ENCODE measurements at regions not wholly inside any gene's neighbourhood (a gene's known extent, or its start where the extent isn't known, plus 50 kb on each side); places are given as distances from the start of the nearest gene placed in this dataset.

GRCh38 chr7:94170836-94171235, 166.7 kb upstream of the BET1 start:
- no peak for DNase-seq (ENCODE audit: extremely low spot score)
- intact Hi-C loops (cut with DNase I) = no loop called here
- TF ChIP-seq POLR2A (IDR thresholded peaks at IDR 0.05; ENCODE audit: low read depth) (no peak), EP300 (IDR thresholded peaks at IDR 0.05) (no peak), POLR2AphosphoS5 (IDR thresholded peaks at IDR 0.05) (no peak)
- TF ChIP-seq, protein P1, sequence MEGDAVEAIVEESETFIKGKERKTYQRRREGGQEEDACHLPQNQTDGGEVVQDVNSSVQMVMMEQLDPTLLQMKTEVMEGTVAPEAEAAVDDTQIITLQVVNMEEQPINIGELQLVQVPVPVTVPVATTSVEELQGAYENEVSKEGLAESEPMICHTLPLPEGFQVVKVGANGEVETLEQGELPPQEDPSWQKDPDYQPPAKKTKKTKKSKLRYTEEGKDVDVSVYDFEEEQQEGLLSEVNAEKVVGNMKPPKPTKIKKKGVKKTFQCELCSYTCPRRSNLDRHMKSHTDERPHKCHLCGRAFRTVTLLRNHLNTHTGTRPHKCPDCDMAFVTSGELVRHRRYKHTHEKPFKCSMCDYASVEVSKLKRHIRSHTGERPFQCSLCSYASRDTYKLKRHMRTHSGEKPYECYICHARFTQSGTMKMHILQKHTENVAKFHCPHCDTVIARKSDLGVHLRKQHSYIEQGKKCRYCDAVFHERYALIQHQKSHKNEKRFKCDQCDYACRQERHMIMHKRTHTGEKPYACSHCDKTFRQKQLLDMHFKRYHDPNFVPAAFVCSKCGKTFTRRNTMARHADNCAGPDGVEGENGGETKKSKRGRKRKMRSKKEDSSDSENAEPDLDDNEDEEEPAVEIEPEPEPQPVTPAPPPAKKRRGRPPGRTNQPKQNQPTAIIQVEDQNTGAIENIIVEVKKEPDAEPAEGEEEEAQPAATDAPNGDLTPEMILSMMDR (IDR thresholded peaks at IDR 0.05) = no peak
- H3K4me3 ChIP-seq = no peak overlapping the region
- no peaks in the 10 kb centered on the region for H3K27me3 ChIP-seq
- H3K36me3 ChIP-seq = no peaks in the 10 kb centered on the region
- no peak overlapping the region for H3K27ac ChIP-seq (replicated peaks in 1 of 4)
- H3K4me1 ChIP-seq = no peaks in the 10 kb centered on the region
- no peaks in the 10 kb centered on the region for H3K9me3 ChIP-seq

DNA sequence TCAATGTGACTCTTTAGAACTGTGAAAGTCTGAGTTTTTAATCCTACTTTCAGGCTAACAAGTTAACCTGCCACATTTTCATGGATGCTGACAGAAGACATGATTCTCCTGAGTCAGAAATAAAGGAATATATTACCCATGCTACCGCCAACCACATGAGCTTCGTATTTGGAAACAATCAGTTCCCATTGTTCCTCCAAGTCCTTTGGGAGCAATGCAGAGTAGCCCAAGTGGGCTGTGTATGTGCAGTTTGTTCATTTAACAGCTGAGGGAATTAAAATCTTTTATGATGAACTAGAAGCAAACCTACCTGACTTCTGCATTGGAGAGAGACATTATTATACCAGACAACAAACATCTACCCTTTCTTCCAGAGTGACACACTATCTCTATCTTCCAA, 169.3 kb upstream of the BET1 start:
- Histone ChIP-seq H3K36me3 (no peaks in the 10 kb centered on the region), H3K27ac (replicated peaks in 1 of 4) (no peak overlapping the region), H3K9me3 (no peaks in the 10 kb centered on the region), H3K4me1 (no peaks in the 10 kb centered on the region), H3K27me3 (no peaks in the 10 kb centered on the region), H3K4me3 (no peak overlapping the region)
- DNase-seq (ENCODE audit: extremely low spot score) = no peak
- TF ChIP-seq POLR2A (IDR thresholded peaks at IDR 0.05; ENCODE audit: low read depth) (no peak), EP300 (IDR thresholded peaks at IDR 0.05) (no peak), POLR2AphosphoS5 (IDR thresholded peaks at IDR 0.05) (no peak)
- TF ChIP-seq, protein P1 (IDR thresholded peaks at IDR 0.05) = no peak
- intact Hi-C loops (cut with DNase I) = no loop called here
- 86% methylated on average over 2 of the region's 2 CpGs for WGBS

- whole genome bisulfite sequencing = 87% methylated on average over 5 of the region's 5 CpGs
- Histone ChIP-seq H3K27me3 (no peaks in the 10 kb centered on the region), H3K36me3 (no peaks in the 10 kb centered on the region), H3K4me1 (no peaks in the 10 kb centered on the region), H3K27ac (replicated peaks in 1 of 4) (no peak overlapping the region), H3K9me3 (no peaks in the 10 kb centered on the region), H3K4me3 (no peak overlapping the region)
- TF ChIP-seq, protein P1 (IDR thresholded peaks at IDR 0.05) = no peak
- no peak for TF ChIP-seq POLR2AphosphoS5 (IDR thresholded peaks at IDR 0.05)
- TF ChIP-seq POLR2A (IDR thresholded peaks at IDR 0.05; ENCODE audit: low read depth) = no peak
- no peak for TF ChIP-seq EP300 (IDR thresholded peaks at IDR 0.05)
- intact Hi-C loops (cut with DNase I) = no loop called here
- no peak for DNase-seq (ENCODE audit: extremely low spot score)
Measured at GRCh38 chr7:94174375-94174774, 170.2 kb upstream of the BET1 start.

GRCh38 chr7:94174956-94175355, 170.8 kb upstream of the BET1 start:
- Histone ChIP-seq H3K27ac (replicated peaks in 1 of 4) (no peak overlapping the region), H3K4me1 (no peaks in the 10 kb centered on the region), H3K27me3 (no peaks in the 10 kb centered on the region), H3K36me3 (no peaks in the 10 kb centered on the region), H3K9me3 (no peaks in the 10 kb centered on the region), H3K4me3 (no peak overlapping the region)
- intact Hi-C loops (cut with DNase I) = no loop called here
- no peak for DNase-seq (ENCODE audit: extremely low spot score)
- TF ChIP-seq, protein P1 (IDR thresholded peaks at IDR 0.05) = no peak
- TF ChIP-seq POLR2A (IDR thresholded peaks at IDR 0.05; ENCODE audit: low read depth) (no peak), POLR2AphosphoS5 (IDR thresholded peaks at IDR 0.05) (no peak), EP300 (IDR thresholded peaks at IDR 0.05) (no peak)
- WGBS = 67% methylated on average over 2 of the region's 2 CpGs

- H3K36me3 ChIP-seq = no peaks in the 10 kb centered on the region
- H3K9me3 ChIP-seq = no peaks in the 10 kb centered on the region
- H3K27ac ChIP-seq (replicated peaks in 1 of 4) = no peak overlapping the region
- TF ChIP-seq EP300 (IDR thresholded peaks at IDR 0.05) (no peak), POLR2AphosphoS5 (IDR thresholded peaks at IDR 0.05) (no peak), POLR2A (IDR thresholded peaks at IDR 0.05; ENCODE audit: low read depth) (no peak)
- TF ChIP-seq, protein P1 (IDR thresholded peaks at IDR 0.05) = no peak
- no peaks in the 10 kb centered on the region for H3K27me3 ChIP-seq
- H3K4me1 ChIP-seq = no peaks in the 10 kb centered on the region
- WGBS = 62% methylated on average over 4 of the region's 4 CpGs
- intact Hi-C loops (cut with DNase I) = no loop called here
- H3K4me3 ChIP-seq = no peak overlapping the region
- DNase-seq (ENCODE audit: extremely low spot score) = no peak
Measured at GRCh38 chr7:94176694-94177200, 172.6 kb upstream of the BET1 start.
